HG03097 (cell line): ENCODE measurements at regions not wholly inside any gene's neighbourhood (a gene's known extent, or its start where the extent isn't known, plus 50 kb on each side); places are given as distances from the start of the nearest gene placed in this dataset.

ENCODE experiments used
- ATAC-seq: cut with Tn5 transposase; IDR thresholded peaks from one replicate; pipeline ENCODE4 v1.9.1; 2021; ENCODE audit not compliant: unreplicated experiment, low FRiP score

DNA sequence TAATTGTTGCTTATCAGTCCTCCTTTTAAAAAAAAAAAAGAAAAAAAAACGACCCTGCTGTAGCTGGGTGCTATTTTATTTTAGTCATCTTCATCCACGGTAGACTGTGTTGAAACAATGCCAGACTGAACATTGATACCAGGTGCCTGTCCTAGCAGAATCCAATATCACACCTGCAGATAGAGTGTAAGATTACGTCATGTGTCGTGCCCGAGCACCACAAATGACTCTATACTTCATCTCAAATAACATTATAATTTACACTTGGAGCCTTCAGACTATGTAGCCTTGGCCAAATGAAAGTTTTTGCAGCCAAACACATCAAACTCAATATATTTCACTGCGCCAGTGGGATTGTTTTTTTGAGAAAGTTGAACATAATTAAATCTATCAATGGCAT is 410.6 kb downstream of the FGF9 start:
- no peak for ATAC-seq

DNA sequence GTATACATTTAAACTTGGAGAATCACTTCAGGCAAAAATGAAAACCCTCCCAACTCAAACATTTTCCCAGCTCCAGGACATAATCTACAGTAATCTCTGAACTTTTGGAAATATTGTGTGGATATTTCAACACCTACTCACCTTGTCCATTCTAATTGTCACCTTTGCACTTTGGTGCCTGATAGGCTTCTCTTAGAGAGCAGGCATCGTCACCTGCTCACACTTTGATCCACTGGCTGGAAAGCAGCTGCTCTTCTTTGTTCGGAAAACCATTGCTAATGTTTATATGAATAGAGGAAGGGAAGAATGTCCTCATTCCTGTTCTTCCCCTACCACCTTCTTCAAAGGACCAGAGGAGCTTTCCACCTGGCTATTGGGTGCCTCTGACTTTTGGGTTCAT is 411.2 kb downstream of the FGF9 start:
- ATAC-seq, result no peak

DNA sequence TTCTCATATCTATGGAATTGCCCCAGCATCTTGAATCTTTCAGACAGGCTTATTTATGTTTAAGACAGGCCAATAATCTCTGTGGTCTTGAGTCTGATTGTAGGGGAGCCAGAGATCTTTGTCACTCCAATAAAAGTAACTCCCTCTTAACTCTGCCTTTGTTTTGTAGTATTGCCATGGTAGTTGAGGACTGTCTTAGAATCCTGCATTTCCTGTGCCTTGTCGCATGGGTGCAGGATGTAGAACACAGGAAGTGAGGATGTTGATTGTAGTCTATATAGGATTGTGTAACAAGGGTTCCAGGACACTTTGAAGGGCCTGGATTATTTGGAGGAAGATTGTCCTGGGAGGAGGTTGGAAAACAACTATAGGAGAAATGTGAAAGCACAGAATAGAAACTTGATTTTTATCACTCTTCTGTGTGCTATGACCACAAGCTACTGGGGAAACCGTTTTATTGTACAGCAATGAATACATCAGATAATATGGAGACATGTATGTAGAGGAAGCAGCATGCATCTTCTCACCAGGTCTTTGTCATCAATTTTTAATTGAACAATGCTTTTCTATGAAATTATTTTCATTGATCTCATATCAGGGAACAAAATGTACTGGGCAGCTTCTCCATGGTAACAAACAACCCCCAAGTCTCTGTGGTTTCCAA is 411.7 kb downstream of the FGF9 start:
- no peak for ATAC-seq

DNA sequence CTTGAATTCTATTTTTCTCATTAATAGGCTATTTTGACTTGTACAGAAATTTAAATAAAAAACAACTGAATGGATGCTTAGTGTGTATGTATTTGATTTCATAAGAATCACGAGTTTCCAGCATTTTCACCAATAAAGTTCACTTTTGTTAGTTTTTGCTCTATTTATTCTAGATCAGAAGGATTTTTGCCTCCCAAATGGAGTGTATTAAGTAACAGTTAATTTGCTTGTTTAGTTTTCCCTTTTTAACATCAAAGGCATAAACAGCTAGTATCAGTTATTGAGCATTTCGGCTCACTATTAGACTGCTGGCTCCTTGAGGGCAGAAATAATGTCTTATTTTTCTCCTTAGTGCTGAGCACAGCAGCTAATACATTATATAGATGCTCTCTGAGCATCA is 414.1 kb downstream of the FGF9 start:
- ATAC-seq, result no peak

DNA sequence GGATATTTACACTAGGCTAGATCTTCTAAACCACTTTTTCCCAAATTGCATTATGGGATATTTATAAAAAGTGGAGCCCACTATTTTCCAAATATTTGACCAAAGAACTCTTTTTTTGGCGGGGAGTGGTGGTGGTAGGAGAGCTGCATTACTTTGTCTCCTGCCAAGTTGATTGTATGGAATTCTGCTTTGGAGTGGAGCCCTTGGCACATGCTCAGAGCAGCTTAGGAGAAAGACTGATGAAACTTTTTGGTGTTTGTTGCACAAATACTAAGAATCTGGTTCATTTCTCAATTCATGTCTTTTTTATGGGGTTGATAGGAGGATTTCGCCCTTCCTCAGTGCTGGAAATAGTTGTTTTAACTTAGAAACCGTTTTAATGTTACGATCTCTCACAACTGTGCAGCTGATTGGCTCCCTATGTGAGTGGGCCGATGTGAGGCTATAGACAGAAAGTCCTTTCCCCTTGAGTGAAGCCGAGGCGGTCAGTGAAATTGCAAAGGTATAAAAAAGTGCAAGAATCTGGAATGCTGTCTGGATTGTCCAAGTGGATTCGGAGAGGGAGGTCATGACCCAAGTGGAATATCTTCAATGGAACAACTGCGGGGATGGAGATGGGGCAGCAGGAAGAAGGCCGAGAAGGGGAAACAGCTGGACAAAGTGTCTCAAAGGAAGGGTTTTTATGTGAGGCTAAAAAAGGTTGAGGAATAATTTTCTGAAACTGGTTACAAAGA is 415.9 kb downstream of the FGF9 start:
- no peak for ATAC-seq

DNA sequence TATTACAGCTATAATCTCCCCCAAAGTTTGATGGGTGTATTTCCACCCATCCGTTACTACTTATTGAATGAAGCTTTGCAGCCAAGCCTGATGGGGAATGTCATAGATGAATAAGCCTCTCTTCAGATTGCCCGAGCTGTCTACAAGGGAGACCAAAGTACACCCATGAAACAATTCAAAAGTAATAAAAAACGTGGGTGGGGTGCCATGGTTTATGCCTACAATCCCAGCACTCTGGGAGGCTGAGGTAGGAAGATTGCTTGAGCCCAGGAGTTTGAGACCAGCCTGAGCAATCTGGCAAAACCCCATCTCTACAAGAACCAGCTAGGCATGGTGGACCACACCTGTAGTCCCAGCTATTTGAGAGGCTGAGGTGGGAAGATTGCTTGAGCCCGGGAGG is 419.2 kb downstream of the FGF9 start:
- ATAC-seq, result no peak

GRCh38 chr13:22091222-22091970 is 420.5 kb downstream of the FGF9 start:
- ATAC-seq, result no peak

GRCh38 chr13:22091971-22092300 is 421.1 kb downstream of the FGF9 start:
- no peak for ATAC-seq

- no peak for ATAC-seq
Observed at GRCh38 chr13:22092791-22093560, 422.1 kb downstream of the FGF9 start.

- no peak for ATAC-seq
Observed at GRCh38 chr13:22095794-22096193, 424.9 kb downstream of the FGF9 start.

- ATAC-seq, result no peak
Observed at GRCh38 chr13:22099585-22099984, 428.7 kb downstream of the FGF9 start.

DNA sequence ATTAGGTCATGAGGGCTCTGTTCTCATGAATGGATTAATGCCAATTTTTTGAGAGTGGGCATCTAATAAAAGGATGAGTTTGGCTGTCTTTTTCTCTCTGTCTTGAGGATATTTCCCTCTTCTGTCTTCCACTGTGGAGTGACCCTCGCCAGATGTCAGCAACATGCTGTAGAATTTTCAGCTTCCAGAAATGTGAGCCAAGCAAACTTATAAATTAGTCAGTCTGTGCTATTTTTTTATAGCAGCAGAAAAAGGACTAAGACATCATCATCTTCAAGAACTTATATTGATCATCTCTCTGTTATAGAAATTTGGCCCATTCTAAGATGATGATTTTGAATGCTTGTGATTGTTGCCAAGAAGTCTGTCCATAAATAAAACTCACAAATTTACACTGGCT is 431.4 kb downstream of the FGF9 start:
- ATAC-seq, result no peak

DNA sequence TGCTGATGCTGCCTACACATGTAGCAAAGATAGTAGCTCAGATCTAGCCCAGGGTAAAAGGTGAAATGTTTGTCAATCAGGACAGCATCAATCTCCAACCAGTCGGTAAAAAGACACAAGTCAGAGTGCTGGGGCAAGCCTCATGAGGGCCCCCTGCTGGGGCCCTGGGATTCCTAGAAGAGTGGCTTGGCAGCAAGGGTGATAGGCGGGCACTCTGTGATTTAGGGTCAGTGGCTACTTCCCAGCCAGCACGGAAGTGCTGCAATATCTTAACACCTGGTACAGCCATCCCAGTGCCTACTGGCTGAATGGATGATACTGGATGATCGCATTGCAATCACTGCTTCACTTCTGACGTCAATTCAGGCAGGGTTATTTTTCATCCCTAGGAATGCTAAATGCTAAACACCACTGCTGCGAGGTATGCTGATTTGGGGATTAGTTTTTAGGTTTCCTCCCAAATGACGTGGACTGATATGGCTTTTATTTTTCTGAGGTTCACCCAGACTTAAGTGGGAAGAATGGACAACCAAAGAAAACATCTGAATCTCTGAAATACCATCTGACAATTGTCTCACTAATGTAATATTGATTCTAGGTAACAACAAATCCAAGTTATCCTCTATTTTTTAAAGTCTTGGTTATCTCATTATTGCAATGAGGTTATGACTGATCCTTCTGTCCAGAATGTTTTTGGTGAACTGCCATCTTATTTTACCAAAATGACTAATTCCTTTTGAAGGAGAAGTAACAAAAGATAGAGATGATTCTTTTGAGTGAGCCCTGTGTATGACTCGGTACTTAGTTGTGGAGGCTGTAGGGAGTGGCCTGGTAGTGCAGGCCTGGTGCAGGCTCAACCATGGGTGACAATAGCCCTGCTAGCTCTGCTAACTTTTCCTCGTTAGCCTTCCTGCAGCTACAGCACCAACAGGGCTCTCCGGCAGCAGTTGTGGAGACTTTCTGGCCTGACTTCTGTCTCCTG is 432.5 kb downstream of the FGF9 start:
- ATAC-seq, result no peak

- no peak for ATAC-seq
Observed at GRCh38 chr13:22106058-22106457, 435.2 kb downstream of the FGF9 start.

DNA sequence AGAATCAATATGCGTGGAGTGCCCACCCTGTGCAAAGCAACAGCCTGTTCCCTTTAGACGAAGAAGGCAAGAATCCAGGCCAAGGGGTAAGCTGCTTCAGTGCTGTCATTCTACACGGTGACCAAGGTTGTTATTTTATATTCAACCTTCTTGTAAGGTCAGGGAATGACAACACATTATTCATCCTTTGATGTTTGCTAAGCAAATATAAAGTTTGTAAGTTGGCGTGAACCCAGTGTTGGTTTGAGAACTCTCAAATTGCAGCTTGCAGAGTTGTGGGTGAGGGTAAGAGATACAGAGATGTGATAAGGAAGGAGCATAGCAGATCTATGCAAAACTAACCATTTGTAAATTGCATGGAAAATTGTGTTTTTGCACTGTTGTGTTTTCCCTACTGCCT is 436.7 kb downstream of the FGF9 start:
- no peak for ATAC-seq

GRCh38 chr13:22108283-22108942 is 437.5 kb downstream of the FGF9 start:
- ATAC-seq, result no peak

- ATAC-seq, result no peak
Observed at GRCh38 chr13:22108979-22109378, 438.1 kb downstream of the FGF9 start.

- ATAC-seq, result no peak
Observed at GRCh38 chr13:22110368-22110767, 439.5 kb downstream of the FGF9 start.

- ATAC-seq, result no peak
Observed at GRCh38 chr13:22111152-22111783, 440.4 kb downstream of the FGF9 start.
